GM19239 (cell line): ENCODE measurements at regions not wholly inside any gene's neighbourhood (a gene's known extent, or its start where the extent isn't known, plus 50 kb on each side); places are given as distances from the start of the nearest gene placed in this dataset.

Experiments
- DNase-seq: peaks from one replicate; pipeline ENCODE4 v3.0.0; 2011; ENCODE audit warnings: low spot score; ENCODE audit not compliant: insufficient read length
- FAIRE-seq: peaks from 2 replicates; lab custom pipeline; 2011; peaks lifted over from hg19 to GRCh38; lab: Jason Lieb, UNC

DNA sequence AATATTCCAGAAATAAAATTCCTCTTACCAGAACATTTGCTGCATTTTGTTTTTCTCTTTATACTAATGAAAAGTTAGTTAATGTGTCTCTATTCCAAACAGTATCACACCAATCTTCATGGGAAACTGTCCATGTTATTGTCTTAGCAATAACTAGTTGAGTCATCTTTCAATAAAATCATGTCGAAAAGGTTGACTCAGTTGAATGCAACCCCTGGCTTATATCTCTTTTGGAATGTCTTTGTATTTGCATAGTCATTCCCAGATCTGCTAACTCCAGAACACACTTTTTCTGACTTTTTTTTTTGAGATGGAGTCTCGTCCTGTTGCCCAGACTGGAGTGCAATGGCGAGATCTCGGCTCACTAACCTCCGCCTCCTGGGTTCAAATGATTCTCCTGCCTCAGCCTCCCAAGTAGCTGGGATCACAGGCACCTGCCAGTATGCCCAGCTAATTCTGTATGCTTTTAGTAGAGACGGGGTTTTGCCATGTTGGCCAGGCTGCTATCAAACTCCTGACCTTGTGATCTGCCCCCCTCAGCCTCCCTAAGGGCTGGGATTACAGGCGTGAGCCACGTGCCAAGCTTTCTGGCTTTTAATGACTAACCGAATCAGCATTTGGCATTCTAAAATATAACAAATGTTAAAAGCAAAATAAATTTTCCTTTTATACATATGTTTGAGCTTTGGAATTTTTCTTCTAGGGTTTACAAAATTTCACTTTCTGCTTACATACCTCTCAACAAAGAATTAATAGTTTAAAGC, 133.2 kb upstream of the GULP1 start:
- FAIRE-seq: no peak

GRCh38 chr2:188159484-188159883, 132.2 kb upstream of the GULP1 start:
- FAIRE-seq (no peak), DNase-seq (no peak)

More for the DNA sequence above, 133.2 kb upstream of the GULP1 start:
- DNase-seq: no peak

DNA sequence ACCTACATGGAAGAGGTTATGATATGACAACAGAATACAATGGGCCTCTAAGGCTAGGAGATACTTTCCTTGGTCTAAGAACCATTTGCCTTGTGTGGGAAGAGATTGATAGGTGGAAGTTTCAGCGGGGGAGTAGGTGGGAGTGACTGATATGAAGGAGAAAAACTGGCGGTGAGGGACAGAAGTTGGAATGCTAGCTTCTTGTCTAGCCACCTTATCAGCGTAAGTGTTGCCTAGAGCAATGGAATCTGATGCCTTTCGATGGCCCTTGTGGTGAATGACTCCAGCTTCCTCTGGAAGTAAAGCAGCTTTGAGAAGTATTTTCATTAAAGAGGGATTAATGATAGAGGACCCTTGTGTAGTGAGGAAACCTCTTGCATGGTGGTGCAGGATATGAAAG, 121.3 kb upstream of the GULP1 start:
- DNase-seq: no peak
- FAIRE-seq: no peak

DNA sequence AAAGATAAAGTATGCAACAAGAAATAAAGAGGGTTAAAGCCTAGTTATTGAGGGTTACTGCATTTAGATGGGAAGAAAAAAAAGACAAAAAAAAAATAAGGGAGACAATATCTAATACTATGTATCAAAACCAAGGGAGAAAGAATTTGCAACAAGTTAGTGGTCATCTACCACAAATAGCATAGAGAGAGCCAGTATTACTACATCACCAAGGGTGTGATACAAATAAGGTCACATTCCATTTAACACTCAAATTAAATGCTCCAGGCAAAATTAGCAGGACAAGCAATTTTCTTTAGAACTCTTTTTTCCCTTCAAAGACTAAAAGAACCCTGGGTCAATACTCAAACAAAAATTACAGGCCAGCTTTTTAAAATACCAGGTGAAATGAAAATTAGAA, 115.1 kb upstream of the GULP1 start:
- FAIRE-seq: no peak

GRCh38 chr2:188181067-188181838, 110.4 kb upstream of the GULP1 start:
- FAIRE-seq: no peak
- no peak for DNase-seq

More for the DNA sequence above, 115.1 kb upstream of the GULP1 start:
- no peak for DNase-seq

DNA sequence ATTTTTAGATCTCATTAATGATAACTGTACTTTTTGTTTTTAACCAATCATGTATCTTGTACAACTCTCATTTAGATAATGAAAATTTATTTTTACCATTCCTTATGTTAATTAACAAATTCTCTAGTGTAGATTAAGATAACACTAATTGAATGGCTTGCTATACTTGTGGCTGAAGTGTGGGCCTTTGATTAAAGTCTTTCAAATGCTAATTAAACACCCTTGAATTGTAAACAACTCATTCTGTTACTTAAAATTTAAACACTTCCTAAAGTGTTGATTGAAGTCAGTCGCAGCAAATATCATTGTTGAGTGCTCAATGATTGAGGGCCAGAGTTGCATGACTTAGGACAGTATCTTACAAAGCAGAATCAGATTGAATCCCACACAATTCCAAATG, 109.8 kb upstream of the GULP1 start:
- no peak for FAIRE-seq
- no peak for DNase-seq

DNA sequence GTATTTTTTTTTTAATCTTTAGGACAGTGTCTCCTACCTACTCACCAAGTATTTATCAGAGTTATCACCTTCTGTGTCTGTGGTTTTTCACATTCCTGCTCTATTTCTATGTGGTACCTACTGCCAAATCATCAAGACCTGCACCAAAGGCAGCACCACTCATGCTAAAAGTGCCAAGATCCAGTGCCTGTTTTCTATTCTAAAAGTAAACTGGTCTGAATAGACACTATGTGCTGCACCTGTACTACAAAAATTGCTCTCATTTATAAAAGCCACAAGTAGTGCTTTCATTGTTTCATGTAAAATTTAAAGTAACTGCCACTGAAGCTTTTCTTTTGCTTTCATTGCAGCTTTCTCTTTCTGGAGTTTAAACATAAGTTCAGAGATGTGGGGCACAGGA, 103.9 kb upstream of the GULP1 start:
- FAIRE-seq: no peak
- no peak for DNase-seq

GRCh38 chr2:188189356-188189755, 102.3 kb upstream of the GULP1 start:
- FAIRE-seq (no peak), DNase-seq (no peak)

DNA sequence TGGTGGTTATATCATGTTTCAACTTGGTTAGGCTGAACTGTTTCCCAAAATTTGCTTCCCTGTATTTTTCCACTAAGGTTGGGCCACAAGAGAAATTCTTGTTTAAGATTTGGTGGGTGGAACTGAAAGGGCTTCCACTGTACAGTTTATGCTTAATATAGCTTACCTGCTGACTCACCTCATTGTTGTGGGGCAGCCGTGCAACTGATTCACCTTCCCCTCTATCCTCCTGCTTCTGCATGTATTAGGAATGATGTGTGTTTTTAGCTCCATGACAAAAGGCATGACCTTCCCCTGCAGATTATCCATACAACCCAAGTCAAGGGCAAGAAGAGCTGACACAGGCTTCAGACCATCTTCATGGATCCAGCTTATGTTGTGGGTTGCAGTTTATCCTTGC, 98.4 kb upstream of the GULP1 start:
- FAIRE-seq: no peak
- DNase-seq: no peak

DNA sequence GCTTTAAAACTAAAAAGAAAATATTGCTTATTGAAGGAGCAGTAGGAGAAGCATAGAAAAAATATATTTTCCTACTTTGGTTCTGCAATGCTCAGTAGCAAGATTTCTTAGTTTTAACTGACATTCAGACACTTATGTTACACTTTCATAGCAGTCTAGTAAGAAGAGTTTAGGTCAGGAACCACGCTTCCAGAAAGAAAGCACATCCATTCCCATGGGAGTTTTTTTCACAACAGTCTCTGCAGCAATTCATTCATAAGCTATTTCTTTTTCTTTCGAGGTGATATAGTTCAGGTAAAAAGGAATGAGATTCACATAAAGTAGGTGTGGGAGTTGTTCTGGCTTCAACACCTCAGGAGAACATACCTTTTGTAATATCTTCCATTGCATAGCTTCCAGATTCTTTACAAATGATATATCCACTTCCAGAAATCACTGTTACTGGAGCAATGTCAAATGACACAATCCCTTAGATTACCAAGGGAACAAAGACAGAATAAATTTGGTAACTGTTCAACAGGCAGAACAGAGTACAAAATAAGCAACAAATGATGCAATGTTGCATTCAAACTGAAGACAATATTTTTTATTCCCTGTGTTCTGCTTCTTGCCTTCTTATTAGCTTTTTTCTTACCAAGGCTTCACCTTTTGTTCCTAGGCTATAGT, 95.2 kb upstream of the GULP1 start:
- no peak for FAIRE-seq

DNA sequence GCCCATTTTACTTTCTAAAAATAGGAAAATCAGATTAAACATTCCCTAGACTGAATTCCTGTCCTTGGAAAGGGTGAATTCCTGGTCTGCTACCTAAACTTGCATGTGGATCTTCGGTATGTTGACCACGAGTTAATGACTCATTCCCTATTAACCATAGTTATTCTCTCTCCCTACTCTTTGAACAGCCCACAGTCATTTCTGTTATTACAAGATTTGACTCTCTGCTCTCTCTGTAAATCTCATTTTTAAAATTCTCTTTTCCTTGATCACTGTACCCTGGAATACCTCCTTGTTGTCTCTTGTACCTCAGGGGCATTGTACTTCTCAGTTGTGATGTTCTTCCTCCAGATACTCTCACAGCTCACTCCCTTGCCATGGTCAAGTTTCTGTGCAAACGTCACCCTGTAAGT, 92.0 kb upstream of the GULP1 start:
- DNase-seq (no peak), FAIRE-seq (no peak)

More for the DNA sequence above, 95.2 kb upstream of the GULP1 start:
- no peak for DNase-seq

GRCh38 chr2:188201639-188202038, 90.0 kb upstream of the GULP1 start:
- no peak for FAIRE-seq
- DNase-seq: no peak

GRCh38 chr2:188202777-188203176, 88.9 kb upstream of the GULP1 start:
- no peak for FAIRE-seq
- DNase-seq: no peak

DNA sequence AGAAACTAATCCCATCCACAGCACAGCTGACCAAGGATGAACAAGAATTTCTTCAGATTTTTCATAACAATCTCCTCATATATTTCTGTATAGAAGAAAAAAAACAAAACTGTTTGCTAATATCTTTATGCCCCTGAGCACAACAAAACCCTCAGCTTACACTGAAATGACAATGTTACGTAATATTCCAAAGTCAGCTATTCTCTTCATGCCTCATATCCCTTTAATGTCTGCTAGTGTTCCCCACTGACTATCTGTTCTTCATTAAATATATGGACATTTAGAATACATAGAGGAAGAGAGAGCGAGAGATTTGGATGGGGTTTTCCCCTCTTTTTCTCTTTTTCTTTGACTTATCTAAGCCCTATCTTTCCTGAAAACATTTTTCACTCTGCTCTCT, 87.9 kb upstream of the GULP1 start:
- no peak for FAIRE-seq

GRCh38 chr2:188204824-188205223, 86.8 kb upstream of the GULP1 start:
- FAIRE-seq (no peak), DNase-seq (no peak)

More for the DNA sequence above, 87.9 kb upstream of the GULP1 start:
- no peak for DNase-seq

- no peak for FAIRE-seq
- DNase-seq: no peak
Observed at GRCh38 chr2:188207554-188207953, 84.1 kb upstream of the GULP1 start.

DNA sequence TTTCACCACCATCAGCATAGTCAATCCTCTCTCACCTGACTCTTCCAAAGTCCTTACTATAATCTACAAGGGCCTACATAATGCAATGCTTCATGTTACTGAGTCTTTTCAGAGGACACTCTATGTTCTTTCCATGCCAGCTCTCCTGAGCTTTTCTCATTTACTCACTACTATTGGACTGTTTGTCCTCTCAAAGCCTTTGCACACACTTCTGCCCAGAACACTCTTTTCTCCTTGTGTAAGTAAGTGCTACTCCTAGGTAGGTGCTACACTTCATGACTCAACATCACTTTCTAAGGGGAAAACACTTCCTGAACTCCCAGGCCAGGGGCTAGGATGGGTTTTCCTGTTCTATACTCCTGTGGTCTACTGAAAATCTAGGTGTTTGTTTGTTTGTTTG, 82.5 kb upstream of the GULP1 start:
- FAIRE-seq: no peak

DNA sequence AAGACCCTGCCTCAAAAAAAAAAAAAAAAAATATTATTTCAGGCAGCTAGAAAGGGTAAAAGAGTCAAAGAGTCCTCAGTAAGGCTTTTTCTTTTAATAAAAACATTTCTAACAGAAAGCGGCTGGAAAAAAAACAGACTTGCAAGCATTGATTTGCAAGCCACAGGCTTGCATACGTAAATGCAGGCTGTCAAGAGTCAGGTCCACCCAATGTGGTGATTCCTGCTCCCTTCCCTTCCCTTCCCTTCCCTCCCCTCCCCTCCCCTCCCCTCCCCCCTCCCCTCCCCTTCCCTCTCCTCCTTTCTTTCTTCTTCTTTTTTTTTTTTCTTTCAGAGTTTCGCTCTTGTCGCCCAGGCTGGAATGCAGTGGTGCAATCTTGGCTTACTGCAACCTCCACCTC, 74.4 kb upstream of the GULP1 start:
- DNase-seq (no peak), FAIRE-seq (no peak)

More for the DNA sequence above, 82.5 kb upstream of the GULP1 start:
- no peak for DNase-seq

GRCh38 chr2:188219541-188219940, 72.1 kb upstream of the GULP1 start:
- FAIRE-seq (no peak), DNase-seq (no peak)

DNA sequence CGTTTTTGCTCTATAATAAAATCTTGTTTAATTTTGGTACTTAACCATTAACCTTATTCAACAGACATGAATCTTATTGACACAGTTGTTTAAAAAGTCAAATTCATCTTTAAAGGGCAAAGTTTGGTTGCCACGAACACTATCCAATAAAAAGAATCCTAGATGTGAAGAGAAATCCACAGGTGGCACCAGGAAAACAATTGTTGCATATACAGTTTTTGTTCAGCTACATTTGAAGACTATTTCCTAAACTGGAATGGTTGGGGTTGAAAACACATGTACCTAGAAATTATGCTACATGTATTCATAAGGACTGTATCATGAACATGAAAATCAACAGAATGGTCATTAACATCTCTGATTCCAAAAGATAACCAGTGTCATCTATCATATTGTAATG, 71.1 kb upstream of the GULP1 start:
- no peak for FAIRE-seq

DNA sequence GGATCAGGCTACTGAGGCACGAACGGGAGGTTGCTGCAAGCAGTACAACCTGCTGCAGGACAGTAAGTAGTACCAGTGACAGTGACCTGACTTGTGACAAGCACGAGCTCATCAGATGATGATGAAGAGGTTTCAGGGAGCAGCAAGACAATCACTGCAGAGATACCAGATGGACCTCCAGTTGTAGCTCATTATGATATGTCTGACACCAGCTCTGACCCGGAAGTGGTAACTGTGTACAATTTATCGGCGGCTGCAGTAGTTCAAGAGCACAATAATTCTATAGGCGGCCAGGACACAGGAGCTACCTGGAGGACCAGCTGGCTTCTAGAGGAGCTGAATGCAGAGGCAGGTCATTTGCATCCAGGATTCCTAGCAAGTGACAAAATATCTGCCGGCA, 64.0 kb upstream of the GULP1 start:
- no peak for FAIRE-seq
- no peak for DNase-seq

More for the DNA sequence above, 71.1 kb upstream of the GULP1 start:
- no peak for DNase-seq
